HepG2 (cell line): ENCODE measurements at regions not wholly inside any gene's neighbourhood (a gene's known extent, or its start where the extent isn't known, plus 50 kb on each side); places are given as distances from the start of the nearest gene placed in this dataset.
"Not testable (repeated sequence)": the region's sequence is repeated elsewhere in the genome, so short reads cannot be mapped to it uniquely, and the experiment has no call there.

Experiments used
- CREM ChIP-seq, 2 experiments: sonication (generic) in 1 of 2; formaldehyde crosslinking in 1 of 2; IDR thresholded peaks; 2 replicates each; pipeline versions ENCODE4 v1.4.0 to v1.6.1; 2016 to 2020; ENCODE audit warnings: antibody characterized with exemption in 1 of 2, mild to moderate bottlenecking in 1 of 2, missing genetic modification reagents in 1 of 2
- HNRNPL ChIP-seq: fragments of 200-400 bp; formaldehyde crosslinking; IDR thresholded peaks from 2 replicates; pipeline ENCODE4 v1.6.1; 2017; ENCODE audit warnings: mild to moderate bottlenecking, low read depth, low read length
- KLF6 ChIP-seq: IDR thresholded peaks from 2 replicates; pipeline ENCODE4 v1.8.0; 2016; ENCODE audit warnings: missing biosample characterization, missing genetic modification reagents
- KLF9 ChIP-seq: IDR thresholded peaks from 2 replicates; pipeline ENCODE4 v1.6.1; 2016; ENCODE audit warnings: low read depth
- MTA3 ChIP-seq: sonication (generic); formaldehyde crosslinking; IDR thresholded peaks from 2 replicates; pipeline ENCODE4 v1.4.0; 2020; ENCODE audit warnings: missing genetic modification reagents
- NONO ChIP-seq, 2 experiments: fragments of 450-650 bp in 1 of 2; sonication (generic) in 1 of 2; formaldehyde crosslinking in 1 of 2; IDR thresholded peaks in 1 of 2; conservative IDR thresholded peaks in 1 of 2; 2 replicates each; pipeline versions ENCODE4 v1.6.1 to v1.8.0; 2017 to 2022; ENCODE audit warnings: mild to moderate bottlenecking in 1 of 2, missing genetic modification reagents in 1 of 2, moderate library complexity in 1 of 2
- RAD21 ChIP-seq: fragments of 450-650 bp; formaldehyde crosslinking; IDR thresholded peaks from 2 replicates; pipeline ENCODE4 v1.5.0; 2020; ENCODE audit warnings: mild to moderate bottlenecking
- RBAK ChIP-seq: sonication (generic); formaldehyde crosslinking; IDR thresholded peaks from 2 replicates; pipeline ENCODE4 v1.5.1; 2020; ENCODE audit warnings: mild to moderate bottlenecking, missing genetic modification reagents
- SMARCE1 ChIP-seq: fragments of 450-650 bp; IDR thresholded peaks from 2 replicates; pipeline ENCODE4 v1.6.1; 2017; ENCODE audit warnings: borderline replicate concordance
- TF ChIP-seq, protein P1 (sequence below): sonication (generic); formaldehyde crosslinking; IDR thresholded peaks from 2 replicates; pipeline ENCODE4 v1.5.0; 2020; ENCODE audit warnings: mild to moderate bottlenecking, missing genetic modification reagents, moderate library complexity

DNA sequence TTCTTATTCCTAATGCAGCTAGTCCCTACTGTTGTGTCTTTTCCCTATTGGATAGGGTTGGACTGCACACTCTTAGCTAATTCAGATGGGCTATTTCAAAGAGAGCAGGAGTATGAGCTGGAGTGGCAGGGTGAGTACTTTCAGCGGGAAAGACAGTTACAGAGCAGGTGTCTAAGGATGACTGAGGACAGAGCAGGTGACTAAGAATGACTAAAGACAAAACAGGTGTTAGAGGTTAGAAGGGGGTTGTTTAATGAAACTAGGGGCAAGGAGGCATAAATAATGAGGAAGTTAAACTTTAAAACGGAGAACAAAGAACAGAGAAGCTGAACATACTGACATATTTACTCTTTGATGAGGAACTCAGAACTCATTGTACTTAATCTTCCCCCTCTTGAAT is 373.5 kb downstream of the FOXD4L6 start:
- not testable (repeated sequence) for TF ChIP-seq KLF6 (CRISPR knock-in tag); HNRNPL; MTA3; RAD21; CREM (IDR thresholded peaks at IDR 0.05); CREM (CRISPR knock-in tag; IDR thresholded peaks at IDR 0.05); KLF9 (CRISPR knock-in tag); NONO (IDR thresholded peaks at IDR 0.05); NONO (CRISPR knock-in tag; conservative IDR thresholded peaks at IDR 0.05); RBAK (CRISPR knock-in tag); SMARCE1
- TF ChIP-seq, protein P1, sequence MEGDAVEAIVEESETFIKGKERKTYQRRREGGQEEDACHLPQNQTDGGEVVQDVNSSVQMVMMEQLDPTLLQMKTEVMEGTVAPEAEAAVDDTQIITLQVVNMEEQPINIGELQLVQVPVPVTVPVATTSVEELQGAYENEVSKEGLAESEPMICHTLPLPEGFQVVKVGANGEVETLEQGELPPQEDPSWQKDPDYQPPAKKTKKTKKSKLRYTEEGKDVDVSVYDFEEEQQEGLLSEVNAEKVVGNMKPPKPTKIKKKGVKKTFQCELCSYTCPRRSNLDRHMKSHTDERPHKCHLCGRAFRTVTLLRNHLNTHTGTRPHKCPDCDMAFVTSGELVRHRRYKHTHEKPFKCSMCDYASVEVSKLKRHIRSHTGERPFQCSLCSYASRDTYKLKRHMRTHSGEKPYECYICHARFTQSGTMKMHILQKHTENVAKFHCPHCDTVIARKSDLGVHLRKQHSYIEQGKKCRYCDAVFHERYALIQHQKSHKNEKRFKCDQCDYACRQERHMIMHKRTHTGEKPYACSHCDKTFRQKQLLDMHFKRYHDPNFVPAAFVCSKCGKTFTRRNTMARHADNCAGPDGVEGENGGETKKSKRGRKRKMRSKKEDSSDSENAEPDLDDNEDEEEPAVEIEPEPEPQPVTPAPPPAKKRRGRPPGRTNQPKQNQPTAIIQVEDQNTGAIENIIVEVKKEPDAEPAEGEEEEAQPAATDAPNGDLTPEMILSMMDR, result not testable (repeated sequence)
